ENCODE measurements at regions not wholly inside any gene's neighbourhood (a gene's known extent, or its start where the extent isn't known, plus 50 kb on each side); places are given as distances from the start of the nearest gene placed in this dataset.

GRCh38 chr18:41630232-41630886, 324.7 kb upstream of the PIK3C3 start:
- FAIRE-seq (no peak), DNase-seq (ENCODE audit: low read depth) (no peak)
- Mint-ChIP-seq H3K36me3 (ENCODE audit: low read depth, unreplicated experiment) (no peaks in the 10 kb centered on the region), H3K4me3 (ENCODE audit: unreplicated experiment) (no peak overlapping the region), H3K27me3 (ENCODE audit: low read depth, unreplicated experiment) (no peaks in the 10 kb centered on the region), H3K27ac (ENCODE audit: unreplicated experiment) (no peak overlapping the region), H3K4me1 (ENCODE audit: low read depth, unreplicated experiment) (no peaks in the 10 kb centered on the region), H3K9me3 (ENCODE audit: unreplicated experiment) (peaks cover 5% of the 10 kb centered on the region)
- no peak overlapping the region for H2AFZ ChIP-seq (ENCODE audit: low read depth, low read length)
- H3K36me3 ChIP-seq (ENCODE audit: insufficient read depth, low read length): no peaks in the 10 kb centered on the region
- H4K20me1 ChIP-seq (ENCODE audit: insufficient read depth, low read length): no peaks in the 10 kb centered on the region
- no peak overlapping the region for H3K4me3 ChIP-seq (ENCODE audit: insufficient read depth, low read depth, low read length)
- H3K4me1 ChIP-seq (ENCODE audit: insufficient read depth, low read length): no peaks in the 10 kb centered on the region
- no peaks in the 10 kb centered on the region for H3K9me3 ChIP-seq (ENCODE audit: insufficient read depth, low read depth, low read length)
- no peak overlapping the region for H3K9ac ChIP-seq (ENCODE audit: low read length)
- TF ChIP-seq CTCF (IDR thresholded peaks at IDR 0.05; ENCODE audit: insufficient read depth, low read depth, low read length) (no peak), EZH2 (IDR thresholded peaks at IDR 0.05; ENCODE audit: insufficient read depth, low read length) (no peak)
- no peak overlapping the region for H3K4me2 ChIP-seq (ENCODE audit: low read length)
- H3K27ac ChIP-seq (ENCODE audit: low read depth, low read length): no peak overlapping the region
- H3K27me3 ChIP-seq (ENCODE audit: insufficient read depth, low read length): no peaks in the 10 kb centered on the region
- no peaks in the 10 kb centered on the region for H3K79me2 ChIP-seq (ENCODE audit: insufficient read depth, low read length)

- Mint-ChIP-seq H3K9me3 (ENCODE audit: unreplicated experiment) (peaks cover 2% of the 10 kb centered on the region), H3K27me3 (ENCODE audit: low read depth, unreplicated experiment) (no peaks in the 10 kb centered on the region), H3K4me3 (ENCODE audit: unreplicated experiment) (no peak overlapping the region), H3K36me3 (ENCODE audit: low read depth, unreplicated experiment) (no peaks in the 10 kb centered on the region), H3K27ac (ENCODE audit: unreplicated experiment) (no peak overlapping the region), H3K4me1 (ENCODE audit: low read depth, unreplicated experiment) (peaks cover 2% of the 10 kb centered on the region)
- no peak overlapping the region for H2AFZ ChIP-seq (ENCODE audit: low read depth, low read length)
- H4K20me1 ChIP-seq (ENCODE audit: insufficient read depth, low read length): no peaks in the 10 kb centered on the region
- H3K36me3 ChIP-seq (ENCODE audit: insufficient read depth, low read length): no peaks in the 10 kb centered on the region
- no peaks in the 10 kb centered on the region for H3K27me3 ChIP-seq (ENCODE audit: insufficient read depth, low read length)
- TF ChIP-seq EZH2 (IDR thresholded peaks at IDR 0.05; ENCODE audit: insufficient read depth, low read length) (no peak), CTCF (IDR thresholded peaks at IDR 0.05; ENCODE audit: insufficient read depth, low read depth, low read length) (no peak)
- H3K27ac ChIP-seq (ENCODE audit: low read depth, low read length): no peak overlapping the region
- no peaks in the 10 kb centered on the region for H3K79me2 ChIP-seq (ENCODE audit: insufficient read depth, low read length)
- no peak for FAIRE-seq
- no peak overlapping the region for H3K4me2 ChIP-seq (ENCODE audit: low read length)
- H3K4me1 ChIP-seq (ENCODE audit: insufficient read depth, low read length): no peaks in the 10 kb centered on the region
- no peak overlapping the region for H3K9ac ChIP-seq (ENCODE audit: low read length)
- peak; percentile 62 for DNase-seq (ENCODE audit: low read depth)
- no peak overlapping the region for H3K4me3 ChIP-seq (ENCODE audit: insufficient read depth, low read depth, low read length)
- H3K9me3 ChIP-seq (ENCODE audit: insufficient read depth, low read depth, low read length): no peaks in the 10 kb centered on the region
Observed at GRCh38 chr18:41624460-41624859, 330.6 kb upstream of the PIK3C3 start.

- no peaks in the 10 kb centered on the region for H4K20me1 ChIP-seq (ENCODE audit: insufficient read depth, low read length)
- no peaks in the 10 kb centered on the region for H3K36me3 ChIP-seq (ENCODE audit: insufficient read depth, low read length)
- peaks cover 2% of the 10 kb centered on the region for H3K9me3 Mint-ChIP-seq (ENCODE audit: unreplicated experiment)
- H3K79me2 ChIP-seq (ENCODE audit: insufficient read depth, low read length): no peaks in the 10 kb centered on the region
- H3K4me1 Mint-ChIP-seq (ENCODE audit: low read depth, unreplicated experiment): peaks cover 2% of the 10 kb centered on the region
- no peak overlapping the region for H2AFZ ChIP-seq (ENCODE audit: low read depth, low read length)
- H3K9ac ChIP-seq (ENCODE audit: low read length): no peak overlapping the region
- no peaks in the 10 kb centered on the region for H3K4me1 ChIP-seq (ENCODE audit: insufficient read depth, low read length)
- no peak overlapping the region for H3K4me3 Mint-ChIP-seq (ENCODE audit: unreplicated experiment)
- DNase-seq (ENCODE audit: low read depth): no peak
- no peaks in the 10 kb centered on the region for H3K9me3 ChIP-seq (ENCODE audit: insufficient read depth, low read depth, low read length)
- TF ChIP-seq CTCF (IDR thresholded peaks at IDR 0.05; ENCODE audit: insufficient read depth, low read depth, low read length) (no peak), EZH2 (IDR thresholded peaks at IDR 0.05; ENCODE audit: insufficient read depth, low read length) (no peak)
- no peaks in the 10 kb centered on the region for H3K36me3 Mint-ChIP-seq (ENCODE audit: low read depth, unreplicated experiment)
- H3K27ac Mint-ChIP-seq (ENCODE audit: unreplicated experiment): no peak overlapping the region
- FAIRE-seq: no peak
- H3K27ac ChIP-seq (ENCODE audit: low read depth, low read length): no peak overlapping the region
- H3K27me3 ChIP-seq (ENCODE audit: insufficient read depth, low read length): no peaks in the 10 kb centered on the region
- no peak overlapping the region for H3K4me3 ChIP-seq (ENCODE audit: insufficient read depth, low read depth, low read length)
- no peaks in the 10 kb centered on the region for H3K27me3 Mint-ChIP-seq (ENCODE audit: low read depth, unreplicated experiment)
- H3K4me2 ChIP-seq (ENCODE audit: low read length): no peak overlapping the region
Observed at GRCh38 chr18:41621177-41621576, 333.9 kb upstream of the PIK3C3 start.
